Adrenal gland (tissue), 5 donors: ENCODE measurements at regions not wholly inside any gene's neighbourhood (a gene's known extent, or its start where the extent isn't known, plus 50 kb on each side); places are given as distances from the start of the nearest gene placed in this dataset.

ENCODE experiments used
- POLR2A ChIP-seq, 2 donors: fragments of 450-650 bp; IDR thresholded peaks; one replicate each; pipeline ENCODE4 v1.6.1; 2017; ENCODE audit warnings: antibody characterized with exemption in 2 of 2, mild to moderate bottlenecking in 2 of 2, moderate library complexity in 1 of 2
- TF ChIP-seq, protein P1 (sequence below), 6 experiments: fragments of 450-650 bp in 4 of 6; fragments of 200-600 bp in 2 of 6; sonication (generic) in 1 of 6; IDR thresholded peaks; 1 replicate in 5 of 6; 2 replicates in 1 of 6; pipeline versions ENCODE4 v1.5.1 to v1.8.0; 2016 to 2021; ENCODE audit warnings: antibody characterized with exemption in 6 of 6, mild to moderate bottlenecking in 2 of 6, moderate library complexity in 1 of 6
- donor health status: DM: no; HTN: no; CAD: no.

DNA sequence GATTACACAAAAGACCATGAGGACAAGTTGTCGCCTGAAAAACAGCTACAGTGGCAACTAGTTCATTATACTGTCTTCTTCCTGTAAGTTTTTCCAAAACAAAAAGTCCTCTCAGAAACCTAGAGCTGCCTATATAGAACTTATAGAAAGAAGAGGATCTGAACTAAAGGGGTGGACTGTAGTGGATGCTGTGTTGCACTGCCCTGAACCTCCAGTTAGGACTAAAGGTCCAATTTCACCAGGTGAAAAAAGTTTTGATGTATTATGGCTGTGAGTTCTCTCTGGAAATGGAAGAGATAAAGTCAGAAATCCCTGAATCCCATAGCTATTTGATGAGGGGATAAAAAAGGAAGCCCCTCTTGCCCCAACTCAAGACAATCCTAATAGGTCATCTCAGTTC, 56.6 kb upstream of the TSHZ2 start:
- TF ChIP-seq, protein P1, sequence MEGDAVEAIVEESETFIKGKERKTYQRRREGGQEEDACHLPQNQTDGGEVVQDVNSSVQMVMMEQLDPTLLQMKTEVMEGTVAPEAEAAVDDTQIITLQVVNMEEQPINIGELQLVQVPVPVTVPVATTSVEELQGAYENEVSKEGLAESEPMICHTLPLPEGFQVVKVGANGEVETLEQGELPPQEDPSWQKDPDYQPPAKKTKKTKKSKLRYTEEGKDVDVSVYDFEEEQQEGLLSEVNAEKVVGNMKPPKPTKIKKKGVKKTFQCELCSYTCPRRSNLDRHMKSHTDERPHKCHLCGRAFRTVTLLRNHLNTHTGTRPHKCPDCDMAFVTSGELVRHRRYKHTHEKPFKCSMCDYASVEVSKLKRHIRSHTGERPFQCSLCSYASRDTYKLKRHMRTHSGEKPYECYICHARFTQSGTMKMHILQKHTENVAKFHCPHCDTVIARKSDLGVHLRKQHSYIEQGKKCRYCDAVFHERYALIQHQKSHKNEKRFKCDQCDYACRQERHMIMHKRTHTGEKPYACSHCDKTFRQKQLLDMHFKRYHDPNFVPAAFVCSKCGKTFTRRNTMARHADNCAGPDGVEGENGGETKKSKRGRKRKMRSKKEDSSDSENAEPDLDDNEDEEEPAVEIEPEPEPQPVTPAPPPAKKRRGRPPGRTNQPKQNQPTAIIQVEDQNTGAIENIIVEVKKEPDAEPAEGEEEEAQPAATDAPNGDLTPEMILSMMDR (IDR thresholded peaks at IDR 0.05), result no peak
- TF ChIP-seq POLR2A (IDR thresholded peaks at IDR 0.05), result no peak
